Endothelial cell of umbilical vein (primary cell): ENCODE measurements at regions not wholly inside any gene's neighbourhood (a gene's known extent, or its start where the extent isn't known, plus 50 kb on each side); places are given as distances from the start of the nearest gene placed in this dataset.

ENCODE experiments used
- BruUV-seq: library from RNA; stranded (reverse); fragments of 400-500 nt; replicated peaks from 2 replicates; lab custom pipeline; 2021; lab: Mats Ljungman, UMichigan
- CTCF ChIA-PET: fragments of 300-600, 350-600 bp; sonication (Branson Sonifier 250); formaldehyde crosslinking; loops from one replicate; lab custom pipeline; 2021; ENCODE audit warnings: antibody characterized with exemption, inconsistent platforms; lab: Charles Lee
- POLR2A ChIA-PET: fragments of 300-600, 350-600 bp; sonication (Branson Sonifier 250); formaldehyde crosslinking; loops from one replicate; lab custom pipeline; 2021; ENCODE audit warnings: antibody characterized with exemption, inconsistent platforms; lab: Charles Lee
- DNase-seq: peaks from one replicate; pipeline ENCODE4 v3.0.0-alpha.2; 2011; ENCODE audit warnings: low read depth, low spot score
- FAIRE-seq: peaks from 2 replicates; lab custom pipeline; 2011; peaks lifted over from hg19 to GRCh38; lab: Jason Lieb, UNC
- H2AFZ ChIP-seq: 2 replicates; pipeline ENCODE4 v1.6.0; 2012; ENCODE audit warnings: low read depth, low read length, control low read depth, inconsistent platforms
- H3K27ac ChIP-seq: 2 replicates; pipeline ENCODE4 v1.5.1; 2011; ENCODE audit warnings: low read depth, mild to moderate bottlenecking, control low read depth, low read length, moderate library complexity; ENCODE audit not compliant: insufficient read depth
- H3K27me3 ChIP-seq, 2 experiments: 2 replicates each; pipeline versions ENCODE4 v1.6.0 to v1.6.1; 2011; ENCODE audit warnings: low read length in 2 of 2, mixed read lengths in 1 of 2; ENCODE audit not compliant: control insufficient read depth in 2 of 2, insufficient read depth in 2 of 2
- H3K36me3 ChIP-seq, 2 experiments: 2 replicates in 1 of 2; 3 replicates in 1 of 2; pipeline ENCODE4 v1.5.1; 2011; ENCODE audit warnings: low read length in 2 of 2, mild to moderate bottlenecking in 1 of 2, moderate library complexity in 1 of 2; ENCODE audit not compliant: control insufficient read depth in 2 of 2, insufficient read depth in 2 of 2; ENCODE audit errors: extremely low read depth in 1 of 2
- H3K4me1 ChIP-seq: 3 replicates; pipeline ENCODE4 v1.5.1; 2011; ENCODE audit warnings: mild to moderate bottlenecking, low read length; ENCODE audit not compliant: control insufficient read depth, insufficient read depth; ENCODE audit errors: extremely low read depth
- H3K4me2 ChIP-seq: 2 replicates; pipeline ENCODE4 v1.6.1; 2011; ENCODE audit warnings: low read length, control low read depth, mixed read lengths; ENCODE audit not compliant: insufficient read depth
- H3K4me3 ChIP-seq, 3 experiments: fragments of 200-600 bp in 1 of 3; sonication (generic), shearing (Covaris generic) in 1 of 3; replicated peaks in 1 of 3; 2 replicates each; pipeline ENCODE4 v1.5.1; 2011 to 2016; ENCODE audit warnings: control low read depth in 3 of 3, low read length in 3 of 3, mild to moderate bottlenecking in 2 of 3, inconsistent platforms in 1 of 3, low read depth in 1 of 3, moderate library complexity in 1 of 3; ENCODE audit not compliant: insufficient read depth in 1 of 3
- H3K79me2 ChIP-seq: 2 replicates; pipeline ENCODE4 v1.6.0; 2012; ENCODE audit warnings: low read length, inconsistent platforms; ENCODE audit not compliant: control insufficient read depth, insufficient read depth
- H3K9ac ChIP-seq: replicated peaks from 2 replicates; pipeline ENCODE3; 2011; ENCODE audit warnings: low read length, control low read depth; ENCODE audit not compliant: insufficient read depth; ENCODE audit errors: extremely low read depth
- H3K9me1 ChIP-seq: replicated peaks from 3 replicates; pipeline ENCODE4 v1.6.0; 2011; ENCODE audit warnings: mild to moderate bottlenecking, low read length; ENCODE audit not compliant: control insufficient read depth, insufficient read depth; ENCODE audit errors: extremely low read depth
- H3K9me3 ChIP-seq: replicated peaks from 2 replicates; pipeline ENCODE4 v1.5.1; 2012; ENCODE audit warnings: low read length, inconsistent platforms; ENCODE audit not compliant: control insufficient read depth, insufficient read depth
- H4K20me1 ChIP-seq: replicated peaks from 2 replicates; pipeline ENCODE3; 2011; ENCODE audit warnings: mild to moderate bottlenecking, low read length; ENCODE audit not compliant: control insufficient read depth, insufficient read depth; ENCODE audit errors: extremely low read depth
- CTCF ChIP-seq, 2 donors: IDR thresholded peaks; 1 replicate in 1 of 2; 2 replicates in 1 of 2; pipeline ENCODE4 v1.5.1; 2011; ENCODE audit warnings: low read length in 2 of 2, mild to moderate bottlenecking in 2 of 2, moderate library complexity in 2 of 2, control low read depth in 1 of 2, inconsistent platforms in 1 of 2, low read depth in 1 of 2; ENCODE audit not compliant: insufficient read depth in 1 of 2; ENCODE audit errors: extremely low read depth in 1 of 2
- EZH2 ChIP-seq: IDR thresholded peaks from 2 replicates; pipeline ENCODE4 v1.6.1; 2012; ENCODE audit warnings: borderline replicate concordance, low read depth, mild to moderate bottlenecking, moderate library complexity, low read length, inconsistent platforms; ENCODE audit not compliant: severe bottlenecking
- FOS ChIP-seq: IDR thresholded peaks from 2 replicates; pipeline ENCODE4 v1.6.1; 2011; ENCODE audit warnings: mild to moderate bottlenecking, low read length, moderate library complexity, borderline replicate concordance; ENCODE audit not compliant: insufficient read depth
- GATA2 ChIP-seq: IDR thresholded peaks from 2 replicates; pipeline ENCODE4 v1.7.0; 2011; ENCODE audit warnings: low read depth, mild to moderate bottlenecking, moderate library complexity, mixed read lengths, low read length; ENCODE audit not compliant: insufficient read length, insufficient read depth
- JUN ChIP-seq: IDR thresholded peaks from 2 replicates; pipeline ENCODE4 v1.6.1; 2011; ENCODE audit warnings: borderline replicate concordance, low read depth; ENCODE audit not compliant: insufficient read length, insufficient read depth
- MAX ChIP-seq: IDR thresholded peaks from 2 replicates; pipeline ENCODE4 v1.6.1; 2011; ENCODE audit not compliant: insufficient read depth, insufficient read length
- MYC ChIP-seq: IDR thresholded peaks from one replicate; pipeline ENCODE4 v1.6.1; 2011; ENCODE audit warnings: mild to moderate bottlenecking, low read depth, low read length
- POLR2A ChIP-seq: IDR thresholded peaks from 2 replicates; pipeline ENCODE4 v1.6.1; 2012; ENCODE audit warnings: low read depth, mild to moderate bottlenecking, control low read depth, low read length
- POLR2AphosphoS5 ChIP-seq: IDR thresholded peaks from 2 replicates; pipeline ENCODE4 v1.6.1; 2012; ENCODE audit warnings: low read depth, mild to moderate bottlenecking, control low read depth, low read length, moderate library complexity; ENCODE audit not compliant: insufficient read depth
- dilution Hi-C: fragments of 300-500 bp; cut with MboI; formaldehyde crosslinking; loops from one replicate; pipeline ENCODE4 v1.15.0; 2019; ENCODE audit warnings: low sequenced_read_pairs; ENCODE audit not compliant: extremely low pct_ligation_motif_present
- intact Hi-C: fragments of 100-400 bp; cut with micrococcal nuclease; formaldehyde crosslinking; loops from one replicate; pipeline ENCODE4 v1.10.0; 2022

- intact Hi-C loops = no loop called here
- Histone ChIP-seq H3K27ac (no peak overlapping the region), H3K4me2 (no peak overlapping the region), H4K20me1 (no peaks in the 10 kb centered on the region), H3K27me3 (no peaks in the 10 kb centered on the region), H3K9me3 (no peaks in the 10 kb centered on the region), H2AFZ (no peak overlapping the region), H3K9me1 (no peaks in the 10 kb centered on the region), H3K36me3 (no peaks in the 10 kb centered on the region), H3K4me3 (no peak overlapping the region), H3K4me1 (peaks cover 18% of the 10 kb centered on the region), H3K79me2 (no peaks in the 10 kb centered on the region), H3K9ac (no peak overlapping the region)
- ChIA-PET POLR2A (no interaction called here), CTCF (interaction anchor here (1.0 to 1.5 kb wide), 3 partner anchors 14 to 253 kb away, joined by 3 to 5 read pairs (median 3); no protein-coding TSS in a partner anchor)
- no peak for TF ChIP-seq MYC
- no peak for TF ChIP-seq EZH2
- no peak for TF ChIP-seq GATA2
- TF ChIP-seq POLR2AphosphoS5 = no peak
- no peak for TF ChIP-seq FOS
- no peak for TF ChIP-seq MAX
- no peak for TF ChIP-seq CTCF (IDR thresholded peaks at IDR 0.05; ENCODE audit: extremely low read depth in 1 of 2, insufficient read depth in 1 of 2, low read depth in 1 of 2, low read length in 2 of 2)
- TF ChIP-seq POLR2A = no peak
- no peak for TF ChIP-seq JUN
- FAIRE-seq (no peak), DNase-seq (no peak)
- no TSS peak for BruUV-seq
- dilution Hi-C loops = no loop called here
Measured at GRCh38 chr3:194935632-194936470, 250.2 kb downstream of the FAM43A start.
